Thoracic aorta (tissue), 2 donors: ENCODE measurements at regions not wholly inside any gene's neighbourhood (a gene's known extent, or its start where the extent isn't known, plus 50 kb on each side); places are given as distances from the start of the nearest gene placed in this dataset.

Source experiments
- ATAC-seq: fragments of 150-250 bp; one replicate; pipeline ENCODE4 v1.8.0; 2017; ENCODE audit warnings: low read depth; ENCODE audit not compliant: insufficient number of reproducible peaks, low FRiP score
- DNase-seq: peaks from one replicate; pipeline ENCODE4 v3.0.0-alpha.2; 2020; ENCODE audit warnings: low spot score
- H3K27ac ChIP-seq, 2 donors: fragments of 200-600 bp; sonication (generic); 1 replicate in 1 of 2; 2 replicates in 1 of 2; pipeline ENCODE4 v1.5.1; 2016; ENCODE audit warnings: mild to moderate bottlenecking in 2 of 2, moderate library complexity in 2 of 2
- H3K27me3 ChIP-seq: fragments of 200-600 bp; sonication (generic); replicated peaks from 2 replicates; pipeline ENCODE4 v1.6.0; 2016; ENCODE audit warnings: mild to moderate bottlenecking; ENCODE audit not compliant: insufficient read depth
- H3K36me3 ChIP-seq: fragments of 200-600 bp; sonication (generic); one replicate; pipeline ENCODE4 v1.5.1; 2016
- H3K4me1 ChIP-seq, 2 donors: fragments of 200-600 bp; sonication (generic); 1 replicate in 1 of 2; 2 replicates in 1 of 2; pipeline versions ENCODE4 v1.5.1 to v1.6.0; 2016; ENCODE audit warnings: low read depth in 2 of 2, mild to moderate bottlenecking in 1 of 2; ENCODE audit not compliant: control insufficient read depth in 1 of 2
- H3K4me3 ChIP-seq: fragments of 200-600 bp; sonication (generic); 2 replicates; pipeline ENCODE4 v1.5.1; 2016; ENCODE audit warnings: mild to moderate bottlenecking
- H3K9me3 ChIP-seq: fragments of 200-600 bp; sonication (generic); 2 replicates; pipeline ENCODE4 v1.5.1; 2016
- CTCF ChIP-seq: fragments of 200-600 bp; sonication (generic); IDR thresholded peaks from one replicate; pipeline ENCODE4 v1.5.1; 2019; ENCODE audit warnings: antibody characterized with exemption

- Histone ChIP-seq H3K27me3 (no peaks in the 10 kb centered on the region), H3K27ac (no peak overlapping the region), H3K36me3 (no peaks in the 10 kb centered on the region), H3K4me1 (no peaks in the 10 kb centered on the region), H3K4me3 (no peak overlapping the region), H3K9me3 (no peaks in the 10 kb centered on the region)
- ATAC-seq: no peak
- TF ChIP-seq CTCF: no peak
- no peak for DNase-seq
Observed at GRCh38 chr18:4831127-4831526, 365.9 kb downstream of the AKAIN1 start.

GRCh38 chr18:4823091-4823490, 368.0 kb upstream of the DLGAP1 start:
- Histone ChIP-seq H3K4me1 (no peaks in the 10 kb centered on the region), H3K36me3 (no peaks in the 10 kb centered on the region), H3K4me3 (no peak overlapping the region), H3K27ac (no peak overlapping the region), H3K9me3 (no peaks in the 10 kb centered on the region), H3K27me3 (no peaks in the 10 kb centered on the region)
- no peak for DNase-seq
- TF ChIP-seq CTCF: no peak
- no peak for ATAC-seq

GRCh38 chr18:4821801-4822200, 366.7 kb upstream of the DLGAP1 start:
- H3K4me1 ChIP-seq: no peaks in the 10 kb centered on the region
- no peaks in the 10 kb centered on the region for H3K36me3 ChIP-seq
- H3K27me3 ChIP-seq: no peaks in the 10 kb centered on the region
- H3K9me3 ChIP-seq: no peaks in the 10 kb centered on the region
- ATAC-seq: no peak
- H3K4me3 ChIP-seq: no peak overlapping the region
- DNase-seq: no peak
- no peak for TF ChIP-seq CTCF
- no peak overlapping the region for H3K27ac ChIP-seq

GRCh38 chr18:4817665-4818064, 362.6 kb upstream of the DLGAP1 start:
- Histone ChIP-seq H3K4me1 (no peaks in the 10 kb centered on the region), H3K4me3 (no peak overlapping the region), H3K27ac (no peak overlapping the region), H3K9me3 (no peaks in the 10 kb centered on the region), H3K27me3 (no peaks in the 10 kb centered on the region), H3K36me3 (no peaks in the 10 kb centered on the region)
- TF ChIP-seq CTCF: no peak
- DNase-seq (no peak), ATAC-seq (no peak)

- no peak for ATAC-seq
- DNase-seq: no peak
- no peaks in the 10 kb centered on the region for H3K27me3 ChIP-seq
- no peak for TF ChIP-seq CTCF
- no peaks in the 10 kb centered on the region for H3K36me3 ChIP-seq
- no peaks in the 10 kb centered on the region for H3K9me3 ChIP-seq
- H3K4me3 ChIP-seq: no peak overlapping the region
- no peak overlapping the region for H3K27ac ChIP-seq
- H3K4me1 ChIP-seq: peaks cover 4 to 23% of the 10 kb centered on the region in 2 donors
Observed at GRCh38 chr18:4813708-4814107, 358.6 kb upstream of the DLGAP1 start.
